ENCODE measurements at regions not wholly inside any gene's neighbourhood (a gene's known extent, or its start where the extent isn't known, plus 50 kb on each side); places are given as distances from the start of the nearest gene placed in this dataset.
"Not testable (repeated sequence)": the region's sequence is repeated elsewhere in the genome, so short reads cannot be mapped to it uniquely, and the experiment has no call there.

- DNase-seq (ENCODE audit: low read depth in 2 of 2) = no peak
Observed at GRCh38 chr14:30159374-30159773, 231.7 kb upstream of the PRKD1 start.

- no peak for DNase-seq (ENCODE audit: low read depth in 2 of 2)
Observed at GRCh38 chr14:30160608-30161007, 233.0 kb upstream of the PRKD1 start.

- DNase-seq (ENCODE audit: low read depth in 2 of 2) = no peak
Observed at GRCh38 chr14:30162066-30162465, 234.4 kb upstream of the PRKD1 start.

GRCh38 chr14:30165255-30165654, 237.6 kb upstream of the PRKD1 start:
- DNase-seq (ENCODE audit: low read depth in 2 of 2) = no peak

- no peak for DNase-seq (ENCODE audit: low read depth in 2 of 2)
Observed at GRCh38 chr14:30177781-30178180, 250.1 kb upstream of the PRKD1 start.

- DNase-seq (ENCODE audit: low read depth in 2 of 2) = no peak
Observed at GRCh38 chr14:30179381-30180130, 251.9 kb upstream of the PRKD1 start.

- DNase-seq (ENCODE audit: low read depth in 2 of 2) = no peak
Observed at GRCh38 chr14:30180219-30180618, 252.6 kb upstream of the PRKD1 start.

- no peak for DNase-seq (ENCODE audit: low read depth in 2 of 2)
Observed at GRCh38 chr14:30185832-30186231, 258.2 kb upstream of the PRKD1 start.

- no peak for DNase-seq (ENCODE audit: low read depth in 2 of 2)
Observed at GRCh38 chr14:30191639-30192279, 264.1 kb upstream of the PRKD1 start.

GRCh38 chr14:30193101-30193500, 265.5 kb upstream of the PRKD1 start:
- DNase-seq (ENCODE audit: low read depth in 2 of 2) = no peak

- DNase-seq (ENCODE audit: low read depth in 2 of 2) = peak; percentile 95 to 97
Observed at GRCh38 chr14:30193845-30194501, 266.3 kb upstream of the PRKD1 start.

- peak; percentile 94 to 96 for DNase-seq (ENCODE audit: low read depth in 2 of 2)
Observed at GRCh38 chr14:30194741-30195148, 267.1 kb upstream of the PRKD1 start.

- peak; percentile 80 to 83 for DNase-seq (ENCODE audit: low read depth in 2 of 2)
Observed at GRCh38 chr14:30195941-30196340, 268.3 kb upstream of the PRKD1 start.

GRCh38 chr14:30196861-30197260, 269.2 kb upstream of the PRKD1 start:
- no peak for DNase-seq (ENCODE audit: low read depth in 2 of 2)

GRCh38 chr14:30198720-30199119, 271.1 kb upstream of the PRKD1 start:
- not testable (repeated sequence) for DNase-seq (ENCODE audit: low read depth in 2 of 2)

- DNase-seq (ENCODE audit: low read depth in 2 of 2) = no peak
Observed at GRCh38 chr14:30204431-30204980, 276.9 kb upstream of the PRKD1 start.

GRCh38 chr14:30209136-30209535, 281.5 kb upstream of the PRKD1 start:
- no peak for DNase-seq (ENCODE audit: low read depth in 2 of 2)

- no peak for DNase-seq (ENCODE audit: low read depth in 2 of 2)
Observed at GRCh38 chr14:30210630-30211029, 283.0 kb upstream of the PRKD1 start.

- DNase-seq (ENCODE audit: low read depth in 2 of 2) = no peak
Observed at GRCh38 chr14:30211326-30211725, 283.7 kb upstream of the PRKD1 start.

- DNase-seq (ENCODE audit: low read depth in 2 of 2) = no peak
Observed at GRCh38 chr14:30214014-30214413, 286.4 kb upstream of the PRKD1 start.

- no peak for DNase-seq (ENCODE audit: low read depth in 2 of 2)
Observed at GRCh38 chr14:30214461-30215090, 286.9 kb upstream of the PRKD1 start.

GRCh38 chr14:30218907-30219306, 291.3 kb upstream of the PRKD1 start:
- DNase-seq (ENCODE audit: low read depth in 2 of 2) = no peak

All from fibroblast of skin of left biceps (primary cell).